Activated CD4-positive, CD25-positive, alpha-beta regulatory T cell (primary cell): ENCODE measurements at regions not wholly inside any gene's neighbourhood (a gene's known extent, or its start where the extent isn't known, plus 50 kb on each side); places are given as distances from the start of the nearest gene placed in this dataset.
"Not testable (repeated sequence)": the region's sequence is repeated elsewhere in the genome, so short reads cannot be mapped to it uniquely, and the experiment has no call there.

Experiments used
- DNase-seq, 4 experiments: peaks; one replicate each; lab custom pipeline; 2025; lab: John Stamatoyannopoulos, UW

DNA sequence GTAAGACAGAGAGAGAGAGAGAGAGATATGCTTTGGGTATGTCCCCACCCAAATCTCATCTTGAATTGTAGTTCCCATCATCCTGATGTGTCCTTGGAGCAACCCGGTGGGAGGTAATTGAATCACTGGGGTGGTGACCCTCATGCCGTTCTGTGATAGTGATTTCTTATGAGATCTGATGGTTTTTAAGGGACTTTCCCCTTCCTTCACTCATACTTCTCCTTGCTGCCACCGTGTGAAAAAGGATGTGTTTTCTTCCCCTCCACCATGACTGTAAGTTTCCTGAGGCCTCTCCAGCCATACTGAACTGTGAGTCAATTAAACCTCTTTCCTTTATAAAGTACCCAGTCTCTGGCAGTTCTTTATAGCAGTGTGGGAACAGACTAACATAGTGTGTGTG, 60.3 kb downstream of the EOMES start:
- DNase-seq = no peak

DNA sequence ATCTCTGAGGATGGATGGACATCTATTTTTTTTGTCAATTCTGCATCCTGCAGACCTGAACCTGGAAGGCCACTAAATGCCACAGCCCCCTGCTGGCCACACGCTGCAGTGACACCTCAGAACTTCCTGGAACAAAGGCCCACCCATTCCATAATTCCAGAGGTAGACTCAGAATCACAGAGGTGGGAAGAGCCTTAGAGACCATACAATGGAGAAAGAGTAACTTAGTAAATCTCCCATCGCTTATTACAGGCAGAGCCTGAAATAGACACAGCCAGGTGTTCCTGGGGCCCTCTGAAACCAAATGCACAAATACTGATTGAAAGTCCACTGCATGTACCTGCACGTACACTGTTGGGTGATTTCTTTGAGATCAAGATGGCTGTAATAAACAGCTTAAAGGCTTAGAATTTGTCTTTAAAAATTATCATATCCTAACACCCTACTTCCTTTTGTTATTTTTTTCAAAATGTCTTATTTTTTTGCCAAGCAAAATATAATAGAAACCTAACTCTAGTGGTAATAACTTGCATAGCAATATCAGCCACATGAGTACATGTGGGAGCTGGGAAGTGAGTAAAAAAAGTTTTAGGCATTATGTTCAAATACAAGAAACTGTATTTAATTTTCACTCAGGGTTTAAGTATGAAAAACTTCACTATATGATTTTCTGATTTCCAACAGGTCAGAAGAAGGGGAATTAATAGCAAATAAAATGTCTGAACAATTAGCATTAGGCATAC, 62.7 kb downstream of the EOMES start:
- DNase-seq = peak in 2 of 4 experiments; percentile 2 to 15

DNA sequence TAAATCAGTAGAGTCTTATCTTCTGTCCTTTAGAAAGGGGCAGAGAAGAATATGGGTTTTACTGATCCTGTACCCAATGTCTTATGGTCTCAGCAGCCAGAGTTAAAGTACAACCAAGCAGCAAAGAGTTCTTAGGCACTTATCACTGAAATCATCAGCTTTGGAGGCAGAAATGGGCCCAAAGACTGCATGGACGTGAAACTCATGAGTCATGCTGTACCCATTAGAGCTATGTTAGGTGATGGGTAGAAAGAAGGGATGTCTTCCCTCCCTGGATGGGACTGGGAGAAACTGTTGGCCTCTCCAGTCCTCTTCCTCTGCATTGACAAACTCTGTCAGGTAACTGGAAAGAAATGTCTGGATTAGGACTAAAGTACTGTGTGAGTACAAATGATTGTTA, 63.4 kb downstream of the EOMES start:
- no peak for DNase-seq

DNA sequence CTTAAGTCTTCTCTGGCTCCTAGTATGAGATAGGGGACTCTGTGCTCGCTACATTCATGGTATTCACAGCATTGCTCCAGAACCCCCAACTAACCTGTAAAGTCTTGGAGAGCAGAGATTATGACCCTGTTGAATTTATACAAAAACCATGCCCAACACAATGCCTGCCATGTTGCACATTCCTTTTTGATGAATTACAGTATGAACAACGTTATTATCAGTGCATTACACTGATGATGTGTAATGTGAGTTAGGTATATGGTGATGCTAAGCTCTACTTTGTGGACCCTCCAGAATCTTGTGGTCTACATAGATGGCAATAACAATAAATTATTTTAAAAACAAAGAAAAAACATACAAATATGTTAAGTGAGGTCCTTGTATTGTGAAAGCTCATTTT, 64.3 kb downstream of the EOMES start:
- no peak for DNase-seq

DNA sequence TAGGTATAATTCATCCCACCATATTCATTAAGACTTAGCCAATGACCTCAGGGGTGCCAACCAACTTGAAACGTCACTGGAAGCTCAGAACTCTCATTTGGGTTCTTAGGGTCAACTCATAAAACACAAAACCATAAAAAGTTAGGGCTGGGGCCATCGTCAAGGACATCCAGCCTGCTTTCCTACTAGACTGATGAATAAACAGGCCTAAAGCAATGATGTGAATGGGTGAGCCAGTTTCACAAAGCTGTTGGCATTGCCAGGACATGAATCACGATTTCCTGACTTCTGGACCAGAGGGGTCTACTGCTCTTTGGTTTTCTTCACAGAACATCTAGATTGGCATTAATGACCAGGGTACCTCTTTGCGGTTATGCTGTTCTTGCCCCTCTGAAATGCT, 64.7 kb downstream of the EOMES start:
- DNase-seq = no peak

DNA sequence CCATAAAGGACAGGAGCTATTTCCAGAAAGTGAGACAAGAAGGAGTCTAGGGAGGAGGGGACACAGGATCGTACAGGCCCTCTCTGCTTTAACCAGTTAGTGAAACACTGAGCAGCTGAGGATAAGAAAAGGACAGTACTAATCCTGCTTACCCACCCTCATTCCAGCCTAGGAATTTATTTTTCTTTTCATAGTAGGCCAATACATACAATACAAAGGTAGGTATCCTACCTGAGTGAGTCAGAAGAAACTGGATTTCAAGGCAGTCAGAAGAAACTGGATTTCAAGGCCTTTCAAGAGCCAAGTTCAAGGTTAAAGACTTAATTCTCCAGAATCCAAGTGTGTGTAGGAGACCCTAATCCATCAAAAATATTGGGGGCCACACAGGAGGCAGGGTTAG, 65.3 kb downstream of the EOMES start:
- no peak for DNase-seq

DNA sequence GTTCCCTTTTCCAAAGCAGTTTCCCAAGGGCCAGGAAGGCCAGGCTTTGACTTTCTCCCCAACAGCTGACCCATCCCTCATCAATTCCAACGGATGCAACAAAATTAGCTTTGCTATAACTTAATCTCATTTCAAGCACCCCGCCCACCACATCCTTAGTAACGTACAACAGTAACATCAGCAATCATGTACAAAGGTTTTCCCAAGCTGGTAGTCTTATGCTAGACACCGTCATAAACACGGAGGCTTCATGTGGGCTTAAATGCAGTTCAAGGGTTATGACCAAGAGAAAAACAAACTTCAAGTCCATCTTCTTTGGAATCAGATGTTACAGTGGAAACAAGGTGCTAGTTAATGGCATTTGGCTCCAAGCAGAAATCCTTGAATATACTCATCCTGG, 66.6 kb downstream of the EOMES start:
- no peak for DNase-seq

DNA sequence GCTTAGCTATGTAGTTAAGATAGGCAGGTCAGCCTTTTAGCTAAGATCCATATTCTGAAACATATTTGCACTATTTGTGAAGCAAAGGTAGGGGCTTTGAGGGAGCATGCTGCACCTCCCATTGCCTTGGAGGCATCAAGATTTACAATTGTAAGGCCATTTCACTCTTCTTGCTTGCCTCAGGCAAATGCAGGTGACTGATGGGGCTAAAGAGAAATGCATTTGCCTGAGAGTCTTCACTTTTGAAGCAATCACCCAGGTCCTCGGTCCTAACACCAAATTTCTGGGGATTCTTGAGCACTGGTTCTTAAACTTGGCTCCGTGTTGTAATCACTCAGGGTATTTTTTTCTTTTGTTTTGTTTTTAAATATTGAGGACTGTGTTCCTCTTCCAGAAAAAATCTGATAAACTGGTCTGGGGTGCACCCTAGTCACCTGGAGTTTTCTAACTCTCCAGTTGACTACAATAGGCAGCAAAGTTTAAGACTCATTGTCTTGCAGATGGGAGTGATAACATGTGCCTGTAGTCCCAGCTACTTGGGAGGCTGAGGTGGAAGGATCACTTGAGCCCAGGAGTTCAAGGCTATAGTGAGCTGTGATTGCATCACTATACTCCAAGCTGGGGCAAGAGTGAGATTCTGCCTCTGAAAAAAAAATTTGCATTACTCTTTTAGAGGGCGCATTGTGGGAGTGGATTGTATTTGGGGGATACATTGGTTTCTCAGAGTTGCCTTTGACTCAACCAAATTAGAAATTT, 68.1 kb downstream of the EOMES start:
- no peak for DNase-seq

DNA sequence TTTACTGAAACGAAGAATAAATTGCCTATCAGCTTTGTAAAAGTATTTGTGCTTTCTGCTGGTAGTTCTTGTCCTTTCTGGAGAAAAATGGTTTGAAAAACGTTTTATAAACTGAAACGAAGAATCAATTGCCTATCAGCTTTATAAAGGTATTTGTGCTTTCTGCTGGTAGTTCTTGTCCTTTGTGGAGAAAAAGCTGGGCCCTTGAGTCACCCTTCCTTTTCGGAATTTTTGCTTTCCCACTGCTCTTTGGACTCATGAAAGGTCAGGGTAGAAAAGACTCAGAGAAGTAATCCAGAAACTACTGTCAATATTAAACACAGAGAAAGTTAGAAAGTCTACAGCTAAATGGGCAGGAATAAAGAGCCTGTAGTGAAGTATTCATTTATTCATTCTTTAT, 72.8 kb downstream of the EOMES start:
- no peak for DNase-seq

DNA sequence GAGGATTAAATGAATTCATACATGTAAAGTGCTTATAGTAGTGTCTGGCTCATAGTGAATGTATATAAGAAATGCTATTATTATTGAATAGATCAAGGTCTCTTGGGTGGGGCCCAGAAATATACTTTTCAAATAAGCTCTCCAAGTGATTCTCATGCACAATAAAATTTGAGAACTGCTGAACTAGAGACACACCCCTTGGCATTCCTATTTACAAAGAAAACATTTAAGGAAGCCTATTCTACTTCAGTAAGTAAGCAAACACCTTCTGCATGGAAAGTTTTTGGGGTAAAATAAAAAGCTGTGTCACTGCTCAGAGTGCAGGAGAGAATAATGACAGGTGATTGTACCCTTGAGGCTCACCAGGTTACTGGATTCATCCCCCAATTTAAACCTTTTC, 75.2 kb downstream of the EOMES start:
- no peak for DNase-seq

DNA sequence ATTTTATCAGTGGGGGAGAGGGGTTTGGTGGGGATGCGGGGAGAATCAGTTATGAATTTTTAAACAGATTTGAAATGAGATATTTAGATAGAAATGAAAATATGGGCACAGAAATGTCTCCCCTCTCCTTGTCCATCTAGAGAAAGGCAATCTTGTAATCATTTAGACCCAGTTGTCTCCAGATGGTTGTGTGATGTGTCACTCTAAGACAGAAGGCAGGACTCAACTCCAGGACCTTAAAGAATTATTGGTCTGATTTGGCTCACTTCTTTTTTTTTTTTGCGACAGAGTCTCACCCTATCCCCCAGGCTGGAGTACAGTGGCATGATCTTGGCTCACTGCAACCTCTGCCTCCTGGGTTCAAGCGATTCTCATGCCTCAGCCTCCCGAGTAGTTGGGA, 77.2 kb downstream of the EOMES start:
- no peak for DNase-seq

DNA sequence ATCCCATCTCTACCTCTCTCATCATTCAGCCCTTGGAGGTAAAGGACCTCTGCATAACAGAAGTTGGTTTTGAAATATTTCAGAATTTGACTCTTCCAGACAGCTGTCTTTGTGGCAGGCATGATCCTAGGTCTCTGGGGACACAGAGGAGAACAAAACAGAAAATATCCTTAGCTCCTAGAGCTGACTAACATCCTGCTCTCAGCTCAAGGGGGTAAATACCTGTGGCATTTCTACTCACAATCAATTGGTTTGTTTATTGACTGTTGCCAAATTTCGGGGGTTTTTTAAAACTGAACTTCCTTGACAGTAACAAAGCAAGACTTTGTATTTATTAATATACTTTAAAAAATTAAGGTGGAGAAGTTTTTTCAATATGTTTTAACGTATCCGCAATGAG, 78.8 kb downstream of the EOMES start:
- DNase-seq = no peak

DNA sequence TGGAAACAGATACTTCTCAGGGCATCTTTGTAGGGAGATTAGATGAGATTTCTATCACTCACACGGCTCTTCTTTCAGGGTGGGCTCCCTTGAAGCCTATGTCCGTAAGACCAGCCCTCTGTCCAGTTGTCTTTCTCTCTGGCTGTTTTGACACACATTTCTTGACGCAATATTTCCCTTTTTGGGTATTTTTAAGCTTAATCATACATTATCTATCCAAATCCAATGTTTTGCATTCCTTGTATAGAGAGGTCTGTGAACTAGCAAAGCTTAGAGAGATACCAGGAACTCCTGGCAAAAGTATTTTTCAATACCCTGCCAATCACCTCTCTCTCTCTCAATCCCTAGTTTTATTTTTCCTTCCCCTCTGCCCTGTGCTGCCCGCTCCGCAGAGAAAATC, 79.3 kb downstream of the EOMES start:
- DNase-seq = no peak

DNA sequence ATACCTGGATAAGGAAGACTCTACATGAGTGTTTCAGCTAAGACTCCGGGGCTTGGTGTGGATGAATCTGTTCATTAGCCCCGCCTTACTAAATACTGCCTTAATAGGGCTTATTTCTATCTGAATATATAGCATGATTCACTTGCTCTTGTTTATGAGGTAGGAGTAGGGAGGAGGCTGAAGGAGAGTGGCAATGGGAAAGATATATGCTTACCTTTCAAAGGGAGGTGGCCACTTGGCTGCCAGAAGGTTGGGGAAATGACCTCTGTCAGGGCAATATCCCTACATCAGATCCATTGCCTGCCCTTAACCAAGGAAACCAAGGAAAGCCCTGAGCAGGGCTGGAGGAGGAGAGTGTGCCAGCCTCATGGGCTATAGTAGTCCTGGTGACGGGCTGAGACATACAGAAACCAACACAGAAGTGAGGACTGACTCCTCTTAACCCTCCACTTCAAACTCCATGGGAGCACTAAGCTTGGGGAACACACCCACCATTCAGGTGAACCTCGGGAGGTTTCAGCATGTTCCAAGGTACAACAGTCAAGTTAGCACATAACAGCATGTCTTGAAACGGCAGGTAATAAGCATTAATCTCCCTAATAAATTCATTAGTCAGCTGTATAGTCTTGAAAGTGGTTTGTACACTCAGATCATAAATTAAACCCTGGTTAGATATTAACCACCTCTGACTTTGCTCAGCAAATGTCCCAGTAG, 80.1 kb downstream of the EOMES start:
- DNase-seq = no peak

DNA sequence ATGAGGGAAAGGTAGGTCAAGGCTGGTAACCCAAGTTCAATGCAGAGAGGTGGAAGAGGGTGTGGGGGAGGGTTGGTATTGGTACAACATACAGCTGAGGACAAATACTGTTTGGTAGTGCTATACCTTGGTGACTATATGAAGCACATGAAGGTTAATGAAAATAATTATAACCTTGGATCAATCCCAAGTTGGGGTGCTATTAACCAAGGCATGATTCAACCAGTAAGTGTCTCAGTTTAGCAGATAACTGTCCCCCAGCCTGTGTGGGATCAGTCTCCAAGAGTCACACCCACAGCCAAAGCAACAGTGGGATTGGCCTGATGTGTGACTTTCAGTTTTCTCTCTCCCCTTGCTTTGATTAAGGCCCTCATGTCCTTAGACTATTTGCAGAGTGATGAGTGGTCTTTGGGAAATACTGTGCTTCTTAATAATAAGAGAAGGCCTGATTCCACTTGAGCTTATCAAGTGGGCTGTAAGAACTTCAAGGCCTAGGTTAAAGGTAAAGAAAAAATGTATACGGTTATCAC, 80.8 kb downstream of the EOMES start:
- no peak for DNase-seq

DNA sequence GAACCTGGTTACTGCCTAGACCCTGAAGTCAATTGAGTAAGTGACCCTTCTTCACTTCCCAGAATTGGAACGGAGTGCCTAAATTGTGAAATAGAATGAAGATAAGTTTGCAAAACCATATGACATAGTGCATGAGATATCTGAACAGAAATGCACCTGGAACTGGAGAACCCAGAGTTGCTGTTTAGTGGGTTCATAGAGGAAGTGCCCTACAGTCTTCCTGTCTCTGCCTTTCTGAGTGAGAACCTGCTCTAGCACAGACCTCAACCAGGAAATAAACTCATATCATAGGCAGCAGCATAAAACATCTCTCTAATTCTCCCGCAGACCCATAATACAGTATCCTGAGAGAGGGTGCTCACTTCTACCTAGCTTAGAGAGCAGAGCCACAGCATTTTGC, 82.9 kb downstream of the EOMES start:
- no peak for DNase-seq

DNA sequence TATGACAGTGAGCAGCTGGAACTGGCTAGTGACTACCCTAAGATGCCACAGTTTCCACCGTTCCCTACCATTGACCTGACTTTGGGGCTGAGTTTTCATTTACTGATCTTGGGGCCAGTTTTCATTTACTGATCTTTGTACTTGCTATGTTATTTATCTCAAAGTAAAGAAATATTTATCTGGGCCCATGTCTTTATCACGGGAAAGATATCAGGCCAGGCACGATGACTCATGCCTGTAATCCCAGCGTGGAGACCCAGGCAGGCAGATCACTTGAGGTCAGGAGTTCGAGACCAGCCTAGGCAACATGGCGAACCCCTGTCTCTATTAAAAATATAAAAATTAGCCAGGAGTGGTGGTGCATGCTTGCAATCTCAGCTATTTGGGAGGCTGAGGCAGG, 83.5 kb downstream of the EOMES start:
- DNase-seq = no peak

DNA sequence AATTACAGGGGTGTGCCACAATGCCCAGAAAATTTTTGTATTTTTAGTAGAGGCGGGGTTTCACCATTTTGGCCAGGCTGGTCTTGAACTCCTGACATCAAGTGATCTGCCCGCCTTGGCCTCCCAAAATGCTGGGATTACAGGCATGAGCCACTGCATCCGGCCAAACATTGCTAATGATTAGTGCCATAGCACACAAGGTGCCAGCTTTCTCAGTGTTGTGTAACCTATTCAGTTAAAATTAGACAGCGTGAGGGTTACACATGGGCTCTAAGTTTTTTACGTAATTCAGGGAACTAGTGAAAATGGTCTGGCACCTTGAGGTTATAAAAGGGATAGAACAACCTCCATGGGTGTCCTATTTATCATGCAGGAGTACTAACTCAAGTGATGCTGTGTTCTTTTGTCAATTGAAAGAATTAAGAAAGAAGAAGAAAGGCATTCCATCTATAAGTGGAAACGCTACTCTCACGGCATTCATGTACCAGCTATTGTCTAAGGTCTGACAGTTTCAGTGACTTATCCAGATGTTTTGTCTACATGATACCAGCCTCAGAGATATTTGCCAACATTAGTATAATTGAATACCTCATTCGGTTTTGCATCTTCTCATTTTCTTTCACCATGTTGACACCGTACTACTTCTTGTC, 84.7 kb downstream of the EOMES start:
- DNase-seq = no peak

DNA sequence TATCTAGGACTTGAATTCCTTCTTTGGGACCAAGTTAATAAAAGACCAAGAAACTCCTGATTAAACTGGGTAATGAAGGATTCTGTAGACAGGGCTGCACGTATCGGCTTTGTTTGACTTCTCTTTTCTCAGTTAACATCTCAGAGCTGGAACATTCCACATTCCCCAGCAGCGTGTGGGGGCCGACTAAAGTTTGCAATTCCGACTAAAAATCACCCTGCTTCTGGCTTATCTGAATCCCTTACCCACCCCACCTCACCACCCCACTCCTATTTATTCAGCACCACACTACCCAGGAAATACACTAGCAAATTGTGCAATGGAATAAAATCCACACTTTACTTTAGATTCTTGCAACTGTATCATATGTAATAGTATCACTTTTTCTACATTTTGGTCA, 87.1 kb downstream of the EOMES start:
- not testable (repeated sequence) for DNase-seq

DNA sequence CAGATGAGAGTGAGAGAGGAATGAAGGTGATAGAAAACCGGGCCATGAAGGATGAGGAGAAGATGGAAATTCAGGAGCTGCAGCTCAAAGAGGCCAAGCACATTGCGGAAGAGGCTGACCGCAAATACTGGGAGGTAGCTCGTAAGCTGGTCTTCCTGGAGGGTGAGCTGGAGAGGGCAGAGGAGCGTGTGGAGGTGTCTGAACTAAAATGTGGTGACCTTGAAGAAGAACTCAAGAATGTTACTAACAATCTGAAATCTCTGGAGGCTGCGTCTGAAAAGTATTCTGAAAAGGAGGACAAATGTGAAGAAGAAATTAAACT, 88.9 kb downstream of the EOMES start:
- no peak for DNase-seq

DNA sequence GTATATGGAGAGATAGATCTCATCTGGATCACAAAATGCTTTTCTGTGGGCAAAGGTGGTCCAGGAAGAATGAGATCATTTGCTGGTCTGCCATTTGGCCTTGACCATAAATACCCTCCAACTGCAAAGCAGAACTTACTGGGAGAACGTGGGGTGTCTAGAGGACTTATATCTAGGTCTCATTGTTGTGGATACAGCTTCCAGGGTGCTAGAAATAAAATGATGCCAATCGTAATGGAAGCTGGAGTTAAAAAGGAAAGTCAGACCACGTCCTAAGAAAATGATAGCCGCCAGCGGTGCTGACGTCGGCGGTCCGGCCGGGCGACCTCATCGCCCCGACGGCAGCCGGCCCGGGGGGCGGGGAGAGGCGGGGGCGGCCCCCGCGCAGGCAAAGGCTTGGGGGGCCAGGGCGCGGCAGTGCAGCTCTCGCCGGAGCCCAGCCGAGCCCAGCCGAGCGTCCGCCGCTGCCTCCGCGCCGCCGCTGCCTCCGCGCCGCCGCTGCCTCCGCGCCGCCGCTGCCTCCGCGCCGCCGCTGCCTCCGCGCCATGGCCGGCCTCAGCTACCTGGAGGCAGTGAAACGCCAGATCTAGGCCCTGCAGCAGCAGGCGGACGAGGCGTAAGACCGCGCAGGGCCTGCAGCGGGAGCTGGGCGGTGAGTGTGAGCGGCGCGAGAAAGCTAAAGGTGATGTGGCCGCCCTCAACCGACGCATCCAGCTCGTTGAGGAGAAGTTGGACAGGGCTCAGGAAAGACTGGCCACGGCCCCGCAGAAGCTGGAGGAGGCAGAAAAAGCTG, 89.5 kb downstream of the EOMES start:
- DNase-seq = peak; percentile 5 to 20 (median 11)

DNA sequence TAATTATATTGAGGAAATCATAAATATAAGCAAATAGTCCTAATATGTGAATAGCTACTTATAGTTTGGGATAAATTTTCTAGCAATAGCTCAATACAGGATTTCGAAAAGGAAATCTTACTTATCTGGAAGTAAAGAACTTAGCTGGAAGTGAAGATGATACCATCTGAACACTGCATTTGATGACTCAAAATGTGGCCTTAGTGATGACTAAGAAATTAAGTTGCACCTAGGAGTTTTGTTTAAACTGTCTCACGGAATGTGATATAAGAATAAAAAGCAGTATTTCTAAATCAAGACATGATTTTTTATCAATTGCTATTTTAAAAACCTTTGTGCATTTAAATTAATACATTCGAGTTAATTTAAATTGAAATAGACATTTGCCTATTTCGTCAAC, 91.2 kb downstream of the EOMES start:
- DNase-seq = no peak
